Suprapubic skin (tissue), 4 donors: ENCODE measurements at regions not wholly inside any gene's neighbourhood (a gene's known extent, or its start where the extent isn't known, plus 50 kb on each side); places are given as distances from the start of the nearest gene placed in this dataset.
A peak's percentile ranks its signal among the peaks of the same experiment; 100 is the strongest.

Source experiments
- DNase-seq, 2 donors: peaks; one replicate each; pipeline ENCODE4 v3.0.0-alpha.2; 2019; ENCODE audit warnings: low spot score in 2 of 2
- H3K27ac ChIP-seq: fragments of 200-600 bp; sonication (generic); one replicate; pipeline ENCODE4 v1.5.1; 2019
- H3K27me3 ChIP-seq: fragments of 200-600 bp; sonication (generic); one replicate; pipeline ENCODE4 v1.5.1; 2019
- H3K36me3 ChIP-seq: fragments of 200-600 bp; sonication (generic); one replicate; pipeline ENCODE4 v1.5.1; 2019
- H3K4me1 ChIP-seq: fragments of 200-600 bp; sonication (generic); one replicate; pipeline ENCODE4 v1.5.1; 2019
- H3K4me3 ChIP-seq: fragments of 200-600 bp; sonication (generic); one replicate; pipeline ENCODE4 v1.5.1; 2019; ENCODE audit warnings: mild to moderate bottlenecking
- H3K9me3 ChIP-seq: fragments of 200-600 bp; sonication (generic); one replicate; pipeline ENCODE4 v1.5.1; 2019
- EP300 ChIP-seq: sonication (generic); formaldehyde crosslinking; IDR thresholded peaks from one replicate; pipeline ENCODE4 v1.6.1; 2017; ENCODE audit warnings: antibody characterized with exemption
- POLR2A ChIP-seq, 2 donors: fragments of 450-650 bp; IDR thresholded peaks; one replicate each; pipeline ENCODE4 v1.6.1; 2017; ENCODE audit warnings: antibody characterized with exemption in 2 of 2, mild to moderate bottlenecking in 2 of 2, moderate library complexity in 2 of 2
- POLR2AphosphoS5 ChIP-seq, 3 donors: sonication (generic); formaldehyde crosslinking; IDR thresholded peaks; one replicate each; pipeline ENCODE4 v1.6.1; 2017; ENCODE audit warnings: antibody characterized with exemption in 3 of 3
- WGBS: methylation state at CpG from one replicate; pipeline ENCODE4 v1.1.5; 2018; 5-methylcytosine and 5-hydroxymethylcytosine counted together
- TF ChIP-seq, protein P1 (sequence below), 2 donors: fragments of 200-600 bp in 1 of 2; fragments of 450-650 bp in 1 of 2; sonication (generic) in 1 of 2; IDR thresholded peaks; one replicate each; pipeline ENCODE4 v1.5.1; 2016 to 2019; ENCODE audit warnings: antibody characterized with exemption in 2 of 2, mild to moderate bottlenecking in 1 of 2, moderate library complexity in 1 of 2

DNA sequence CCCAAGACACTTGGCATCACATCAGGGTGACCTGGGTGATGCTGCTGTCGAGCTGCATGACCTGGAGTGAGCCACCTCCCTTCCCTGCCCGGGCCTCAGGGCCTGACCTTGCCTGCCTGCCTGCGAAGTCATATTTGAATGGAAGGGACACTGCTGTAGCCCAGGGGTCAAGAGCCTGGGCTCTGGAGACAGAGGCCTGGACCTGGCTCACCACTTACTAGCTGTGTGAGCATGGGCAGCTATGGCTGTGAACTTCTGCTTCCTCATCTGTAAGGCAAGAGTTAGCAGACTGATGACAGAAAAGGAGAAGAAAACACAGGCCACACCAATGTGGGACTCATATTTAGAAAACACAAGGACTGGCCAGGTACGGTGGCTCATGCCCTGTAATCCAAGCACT is 118.7 kb downstream of the ZFP36L2 start:
- H3K36me3 ChIP-seq: no peaks in the 10 kb centered on the region
- TF ChIP-seq EP300 (no peak), POLR2A (IDR thresholded peaks at IDR 0.05) (no peak), POLR2AphosphoS5 (IDR thresholded peaks at IDR 0.05) (no peak)
- TF ChIP-seq, protein P1, sequence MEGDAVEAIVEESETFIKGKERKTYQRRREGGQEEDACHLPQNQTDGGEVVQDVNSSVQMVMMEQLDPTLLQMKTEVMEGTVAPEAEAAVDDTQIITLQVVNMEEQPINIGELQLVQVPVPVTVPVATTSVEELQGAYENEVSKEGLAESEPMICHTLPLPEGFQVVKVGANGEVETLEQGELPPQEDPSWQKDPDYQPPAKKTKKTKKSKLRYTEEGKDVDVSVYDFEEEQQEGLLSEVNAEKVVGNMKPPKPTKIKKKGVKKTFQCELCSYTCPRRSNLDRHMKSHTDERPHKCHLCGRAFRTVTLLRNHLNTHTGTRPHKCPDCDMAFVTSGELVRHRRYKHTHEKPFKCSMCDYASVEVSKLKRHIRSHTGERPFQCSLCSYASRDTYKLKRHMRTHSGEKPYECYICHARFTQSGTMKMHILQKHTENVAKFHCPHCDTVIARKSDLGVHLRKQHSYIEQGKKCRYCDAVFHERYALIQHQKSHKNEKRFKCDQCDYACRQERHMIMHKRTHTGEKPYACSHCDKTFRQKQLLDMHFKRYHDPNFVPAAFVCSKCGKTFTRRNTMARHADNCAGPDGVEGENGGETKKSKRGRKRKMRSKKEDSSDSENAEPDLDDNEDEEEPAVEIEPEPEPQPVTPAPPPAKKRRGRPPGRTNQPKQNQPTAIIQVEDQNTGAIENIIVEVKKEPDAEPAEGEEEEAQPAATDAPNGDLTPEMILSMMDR (IDR thresholded peaks at IDR 0.05): no peak
- peak in 1 of 2 donors; percentile 63 for DNase-seq
- H3K4me3 ChIP-seq: no peak overlapping the region
- no peak overlapping the region for H3K27ac ChIP-seq
- WGBS: 82% methylated on average over 4 of the region's 4 CpGs
- H3K4me1 ChIP-seq: peaks cover 51% of the 10 kb centered on the region
- no peaks in the 10 kb centered on the region for H3K27me3 ChIP-seq
- no peaks in the 10 kb centered on the region for H3K9me3 ChIP-seq

DNA sequence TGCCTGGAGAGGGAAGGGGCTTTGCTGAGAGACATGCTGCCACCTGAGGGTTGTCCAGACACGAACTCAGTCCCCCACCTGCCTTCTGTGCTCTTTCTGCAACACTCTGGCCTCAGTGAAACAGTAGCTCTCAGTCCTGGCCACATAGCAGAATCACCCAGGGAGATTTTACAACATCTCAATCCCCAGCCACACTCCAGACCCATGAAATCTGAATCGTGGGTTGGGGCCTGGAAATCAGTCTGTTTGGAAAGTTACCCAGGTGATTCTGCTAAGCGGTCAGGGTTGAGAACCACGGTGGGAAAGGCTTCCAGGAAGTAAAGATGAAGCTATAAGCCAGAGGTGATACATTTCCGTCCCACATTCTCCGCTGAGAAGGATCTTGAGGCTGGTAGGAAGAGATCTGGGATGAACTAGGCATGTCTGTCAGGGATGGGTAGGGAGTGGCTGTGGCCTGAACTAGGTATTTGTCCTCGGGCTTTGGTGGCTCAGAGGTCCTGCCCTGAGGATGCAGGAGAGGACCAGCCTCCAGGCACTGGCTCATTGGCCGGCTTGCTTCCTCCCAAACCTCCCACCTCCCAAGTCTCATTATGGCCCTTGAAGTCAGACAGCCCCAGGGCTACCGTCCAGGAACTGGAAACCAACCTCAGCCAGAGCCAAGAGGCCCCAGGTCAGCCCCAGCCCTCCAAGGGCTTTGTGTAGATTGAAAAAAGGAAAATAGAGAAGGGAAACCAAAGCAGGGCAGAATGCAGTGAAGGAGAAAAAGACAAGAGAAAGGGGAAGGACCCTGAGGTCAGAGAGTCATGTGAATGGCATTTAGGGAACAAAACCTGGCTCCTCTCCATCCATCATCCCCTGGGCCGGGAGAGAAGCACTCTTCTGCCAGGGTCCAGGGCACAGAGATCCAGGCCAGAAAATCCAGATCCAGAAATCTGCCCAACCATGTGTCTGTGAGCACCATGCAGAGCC is 119.6 kb downstream of the ZFP36L2 start:
- WGBS: 72% methylated on average over 10 of the region's 10 CpGs
- peak in 1 of 2 donors; percentile 56 for DNase-seq

DNA sequence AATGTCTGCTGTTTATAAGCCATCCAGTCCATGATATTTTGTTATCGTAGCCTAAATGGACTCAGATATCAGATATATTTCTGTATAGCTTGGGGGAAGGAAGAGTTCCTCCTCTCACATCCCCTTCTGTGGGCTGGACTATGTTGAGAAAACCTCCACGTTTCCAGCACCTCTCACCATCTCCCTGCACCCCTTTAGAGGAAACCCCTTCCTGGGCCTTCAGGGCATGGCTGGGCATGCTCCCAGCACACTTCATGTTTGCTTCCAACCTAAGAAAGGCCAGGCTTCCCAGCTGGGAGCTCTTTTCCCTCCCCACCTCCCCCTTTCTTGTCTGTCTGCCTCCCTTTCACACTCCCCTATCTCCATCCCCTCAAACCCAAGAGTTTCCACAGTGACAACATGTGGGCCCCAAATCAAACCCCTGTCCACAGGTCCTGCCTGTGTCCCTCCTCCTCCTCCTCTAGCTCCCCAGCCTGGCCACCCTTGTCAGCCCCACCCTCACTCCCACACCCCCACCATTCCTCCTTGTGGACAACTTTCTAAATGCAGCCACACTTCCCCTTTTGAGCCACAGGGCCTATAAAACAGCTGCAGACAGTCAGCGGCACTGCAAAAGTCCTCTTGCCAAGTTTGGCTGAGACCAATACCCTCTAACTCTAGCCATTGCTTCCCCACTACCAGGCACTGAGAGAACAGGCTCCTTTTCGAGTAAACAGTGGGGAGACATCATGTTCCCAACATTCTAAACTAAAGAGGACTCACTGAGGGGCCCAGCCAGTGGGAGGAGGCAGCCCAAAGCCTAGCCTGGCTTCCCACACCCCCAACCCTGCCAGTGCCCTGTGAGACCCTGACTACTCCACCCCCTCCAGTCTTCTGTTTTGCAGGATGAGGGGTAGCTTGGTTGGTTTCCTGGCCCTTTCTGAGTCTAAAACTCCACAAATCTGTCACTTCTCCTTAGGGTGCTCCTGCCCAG is 120.5 kb downstream of the ZFP36L2 start:
- WGBS: 38% methylated on average over 4 of the region's 4 CpGs
- Histone ChIP-seq H3K27ac (peak overlapping the region; percentile 56), H3K4me3 (no peak overlapping the region), H3K9me3 (no peaks in the 10 kb centered on the region), H3K36me3 (no peaks in the 10 kb centered on the region), H3K27me3 (no peaks in the 10 kb centered on the region), H3K4me1 (peaks cover 69% of the 10 kb centered on the region)
- DNase-seq: peak in 1 of 2 donors; percentile 74
- TF ChIP-seq POLR2A (IDR thresholded peaks at IDR 0.05) (no peak), EP300 (no peak), POLR2AphosphoS5 (IDR thresholded peaks at IDR 0.05) (no peak)
- TF ChIP-seq, protein P1 (IDR thresholded peaks at IDR 0.05): peak in 1 of 2 donors; percentile 29

More for the DNA sequence above, 119.6 kb downstream of the ZFP36L2 start:
- no peaks in the 10 kb centered on the region for H3K36me3 ChIP-seq
- no peaks in the 10 kb centered on the region for H3K9me3 ChIP-seq
- peaks cover 60% of the 10 kb centered on the region for H3K4me1 ChIP-seq
- H3K4me3 ChIP-seq: no peak overlapping the region
- no peaks in the 10 kb centered on the region for H3K27me3 ChIP-seq
- TF ChIP-seq POLR2A (IDR thresholded peaks at IDR 0.05) (no peak), POLR2AphosphoS5 (IDR thresholded peaks at IDR 0.05) (no peak), EP300 (no peak)
- TF ChIP-seq, protein P1 (IDR thresholded peaks at IDR 0.05): no peak
- H3K27ac ChIP-seq: peak overlapping the region; percentile 56

DNA sequence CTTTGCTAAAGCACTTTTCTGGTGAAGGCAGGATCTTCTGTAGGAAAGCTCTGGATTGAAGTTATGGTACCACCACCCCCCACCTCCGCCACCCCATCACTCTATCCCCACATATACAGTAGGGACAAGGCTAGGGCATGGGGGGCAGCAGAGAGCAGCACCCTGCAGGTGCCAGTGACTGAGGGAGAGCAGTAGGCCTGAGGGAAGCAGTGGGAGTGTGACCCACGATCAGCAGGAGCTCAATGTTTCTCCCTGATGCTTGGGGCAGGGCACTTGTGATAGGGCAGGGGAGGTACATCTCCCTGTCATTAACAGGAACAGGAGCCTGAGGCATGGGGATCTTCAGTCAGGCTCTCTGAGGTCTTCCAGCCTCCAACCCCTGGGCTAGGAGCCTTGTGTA is 121.6 kb downstream of the ZFP36L2 start:
- TF ChIP-seq, protein P1 (IDR thresholded peaks at IDR 0.05): no peak
- TF ChIP-seq POLR2A (IDR thresholded peaks at IDR 0.05): no peak
- TF ChIP-seq EP300: no peak
- TF ChIP-seq POLR2AphosphoS5 (IDR thresholded peaks at IDR 0.05): no peak
- peak in 1 of 2 donors; percentile 50 for DNase-seq
- Histone ChIP-seq H3K9me3 (no peaks in the 10 kb centered on the region), H3K27ac (no peak overlapping the region), H3K27me3 (no peaks in the 10 kb centered on the region), H3K4me3 (no peak overlapping the region), H3K36me3 (no peaks in the 10 kb centered on the region), H3K4me1 (peaks cover 74% of the 10 kb centered on the region)
- WGBS: 100% methylated on average over 2 of the region's 2 CpGs
